ENCODE measurements at regions not wholly inside any gene's neighbourhood (a gene's known extent, or its start where the extent isn't known, plus 50 kb on each side); places are given as distances from the start of the nearest gene placed in this dataset.
"Not testable (repeated sequence)": the region's sequence is repeated elsewhere in the genome, so short reads cannot be mapped to it uniquely, and the experiment has no call there.

GRCh38 chr10:105757302-105757701 is 1116.2 kb downstream of the SORCS3 start:
- DNase-seq (ENCODE audit: low read depth in 2 of 3, low spot score in 2 of 3) = no peak

- DNase-seq (ENCODE audit: low read depth in 2 of 3, low spot score in 2 of 3) = no peak
Observed at GRCh38 chr10:105756386-105756785, 1115.3 kb downstream of the SORCS3 start.

- DNase-seq (ENCODE audit: low read depth in 2 of 3, low spot score in 2 of 3) = no peak
Observed at GRCh38 chr10:105751688-105752087, 1110.6 kb downstream of the SORCS3 start.

- no peak for DNase-seq (ENCODE audit: low read depth in 2 of 3, low spot score in 2 of 3)
Observed at GRCh38 chr10:105745596-105746148, 1104.6 kb downstream of the SORCS3 start.

GRCh38 chr10:105743343-105744056 is 1102.4 kb downstream of the SORCS3 start:
- no peak for DNase-seq (ENCODE audit: low read depth in 2 of 3, low spot score in 2 of 3)

GRCh38 chr10:105742923-105743322 is 1101.8 kb downstream of the SORCS3 start:
- DNase-seq (ENCODE audit: low read depth in 2 of 3, low spot score in 2 of 3) = no peak

GRCh38 chr10:105742184-105742583 is 1101.1 kb downstream of the SORCS3 start:
- no peak for DNase-seq (ENCODE audit: low read depth in 2 of 3, low spot score in 2 of 3)

GRCh38 chr10:105734479-105734878 is 1093.4 kb downstream of the SORCS3 start:
- DNase-seq (ENCODE audit: low read depth in 2 of 3, low spot score in 2 of 3) = no peak

GRCh38 chr10:105733924-105734323 is 1092.8 kb downstream of the SORCS3 start:
- no peak for DNase-seq (ENCODE audit: low read depth in 2 of 3, low spot score in 2 of 3)

GRCh38 chr10:105729428-105729827 is 1088.3 kb downstream of the SORCS3 start:
- DNase-seq (ENCODE audit: low read depth in 2 of 3, low spot score in 2 of 3) = no peak

- not testable (repeated sequence) for DNase-seq (ENCODE audit: low read depth in 2 of 3, low spot score in 2 of 3)
Observed at GRCh38 chr10:105727586-105727985, 1086.5 kb downstream of the SORCS3 start.

GRCh38 chr10:105727131-105727530 is 1086.0 kb downstream of the SORCS3 start:
- DNase-seq (ENCODE audit: low read depth in 2 of 3, low spot score in 2 of 3) = no peak

GRCh38 chr10:105726149-105726548 is 1085.1 kb downstream of the SORCS3 start:
- no peak for DNase-seq (ENCODE audit: low read depth in 2 of 3, low spot score in 2 of 3)

GRCh38 chr10:105725007-105725406 is 1083.9 kb downstream of the SORCS3 start:
- DNase-seq (ENCODE audit: low read depth in 2 of 3, low spot score in 2 of 3) = no peak

- DNase-seq (ENCODE audit: low read depth in 2 of 3, low spot score in 2 of 3) = no peak
Observed at GRCh38 chr10:105718207-105718995, 1077.3 kb downstream of the SORCS3 start.

- no peak for DNase-seq (ENCODE audit: low read depth in 2 of 3, low spot score in 2 of 3)
Observed at GRCh38 chr10:105714728-105715127, 1073.6 kb downstream of the SORCS3 start.

GRCh38 chr10:105707603-105708002 is 1066.5 kb downstream of the SORCS3 start:
- no peak for DNase-seq (ENCODE audit: low read depth in 2 of 3, low spot score in 2 of 3)

GRCh38 chr10:105706281-105707026 is 1065.4 kb downstream of the SORCS3 start:
- DNase-seq (ENCODE audit: low read depth in 2 of 3, low spot score in 2 of 3) = no peak

GRCh38 chr10:105702211-105702610 is 1061.1 kb downstream of the SORCS3 start:
- no peak for DNase-seq (ENCODE audit: low read depth in 2 of 3, low spot score in 2 of 3)

- no peak for DNase-seq (ENCODE audit: low read depth in 2 of 3, low spot score in 2 of 3)
Observed at GRCh38 chr10:105700218-105700617, 1059.1 kb downstream of the SORCS3 start.

GRCh38 chr10:105699504-105699903 is 1058.4 kb downstream of the SORCS3 start:
- DNase-seq (ENCODE audit: low read depth in 2 of 3, low spot score in 2 of 3) = no peak
